NCI-H2171 (cell line): ENCODE measurements at regions not wholly inside any gene's neighbourhood (a gene's known extent, or its start where the extent isn't known, plus 50 kb on each side); places are given as distances from the start of the nearest gene placed in this dataset.
"Not testable (repeated sequence)": the region's sequence is repeated elsewhere in the genome, so short reads cannot be mapped to it uniquely, and the experiment has no call there.

Experiments used
- DNase-seq: peaks from one replicate; lab custom pipeline; 2025; lab: John Stamatoyannopoulos, UW

DNA sequence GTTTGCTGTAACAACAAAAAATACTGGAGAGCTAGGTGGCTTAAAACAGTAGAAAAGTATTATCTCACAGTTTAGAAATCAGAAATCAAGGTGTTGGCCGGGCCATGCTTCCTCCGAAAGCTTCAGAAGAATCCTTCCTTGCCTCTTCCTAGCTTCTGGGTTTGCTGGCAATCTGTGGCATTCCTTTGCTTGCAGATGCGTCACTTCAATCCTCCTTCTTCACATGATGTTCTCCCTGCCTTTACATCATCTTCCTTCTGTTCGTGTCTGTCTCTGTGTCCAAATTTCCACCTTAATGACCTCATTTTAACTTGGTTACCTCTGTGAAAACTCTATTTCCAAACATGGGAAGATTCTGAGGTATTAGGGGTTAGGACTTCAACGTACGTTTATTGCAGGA, 90.4 kb upstream of the CHD1 start:
- DNase-seq: no peak

GRCh38 chr5:99010294-99010693, 81.5 kb upstream of the CHD1 start:
- DNase-seq: no peak

GRCh38 chr5:99008009-99008408, 79.2 kb upstream of the CHD1 start:
- DNase-seq: not testable (repeated sequence)

GRCh38 chr5:99005506-99005905, 76.7 kb upstream of the CHD1 start:
- no peak for DNase-seq

GRCh38 chr5:99004960-99005359, 76.2 kb upstream of the CHD1 start:
- no peak for DNase-seq

DNA sequence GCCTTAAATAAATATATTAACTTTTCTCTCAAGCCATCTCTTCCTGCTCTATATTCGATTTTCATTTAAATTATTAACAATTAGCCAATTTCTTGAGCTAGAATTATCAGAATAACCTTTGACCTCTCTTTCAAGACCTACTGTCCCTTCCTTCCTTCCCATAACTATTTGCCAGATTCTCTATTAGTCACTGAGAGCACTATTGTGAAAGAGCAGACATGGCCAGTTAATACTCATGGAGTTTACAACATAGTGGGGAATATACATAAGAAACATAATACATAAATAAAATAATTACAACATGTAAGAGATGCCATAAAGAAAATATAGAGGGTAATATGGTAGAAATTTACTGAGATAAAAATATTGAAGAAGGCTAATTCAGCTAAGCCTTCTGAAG, 72.1 kb upstream of the CHD1 start:
- no peak for DNase-seq

GRCh38 chr5:99000221-99000620, 71.4 kb upstream of the CHD1 start:
- DNase-seq: no peak

GRCh38 chr5:98999631-99000030, 70.8 kb upstream of the CHD1 start:
- DNase-seq: no peak

GRCh38 chr5:98997000-98997399, 68.2 kb upstream of the CHD1 start:
- no peak for DNase-seq

GRCh38 chr5:98994611-98995010, 65.8 kb upstream of the CHD1 start:
- DNase-seq: no peak

- no peak for DNase-seq
Observed at GRCh38 chr5:98993512-98993911, 64.7 kb upstream of the CHD1 start.

- no peak for DNase-seq
Observed at GRCh38 chr5:98992552-98992951, 63.7 kb upstream of the CHD1 start.

- no peak for DNase-seq
Observed at GRCh38 chr5:98989727-98990126, 60.9 kb upstream of the CHD1 start.

GRCh38 chr5:98986587-98986986, 57.8 kb upstream of the CHD1 start:
- DNase-seq: no peak

DNA sequence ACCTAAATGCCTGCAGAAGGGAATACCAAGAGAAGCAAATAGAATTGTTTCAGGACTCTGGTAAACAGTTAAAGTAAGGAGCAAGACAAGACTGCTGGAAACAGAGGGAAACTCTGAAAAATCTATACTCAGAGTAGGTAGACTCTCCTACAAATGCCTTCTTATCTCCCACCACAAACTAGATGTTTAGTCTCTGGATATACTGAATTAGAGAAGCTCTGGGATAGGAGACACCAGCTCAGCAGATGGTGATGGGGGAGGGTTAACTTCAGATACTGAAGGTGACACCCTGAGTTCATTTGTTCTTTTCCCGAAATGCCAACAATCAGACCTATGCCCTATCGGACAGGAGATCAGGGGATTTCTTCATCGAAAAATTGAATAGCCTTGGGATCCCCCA, 54.1 kb upstream of the CHD1 start:
- no peak for DNase-seq
